Activated CD8-positive, alpha-beta T cell treated with anti-CD3 and anti-CD28 coated beads for 36 hours (primary cell): ENCODE measurements at regions not wholly inside any gene's neighbourhood (a gene's known extent, or its start where the extent isn't known, plus 50 kb on each side); places are given as distances from the start of the nearest gene placed in this dataset.

Experiments
- ATAC-seq: fragments of 200-7000 bp; cut with Tn5 transposase; one replicate; pipeline ENCODE4 v1.10.0; 2021; ENCODE audit warnings: mild to moderate bottlenecking, moderate library complexity
- CTCF ChIA-PET: fragments of 350-600 bp; sonication (Branson Sonifier 250); formaldehyde crosslinking; loops from one replicate; lab custom pipeline; 2021; ENCODE audit warnings: antibody characterized with exemption; lab: Charles Lee
- POLR2A ChIA-PET: fragments of 350-600 bp; sonication (Branson Sonifier 250); formaldehyde crosslinking; loops from one replicate; lab custom pipeline; 2021; ENCODE audit warnings: antibody characterized with exemption; lab: Charles Lee
- DNase-seq: peaks from one replicate; pipeline ENCODE4 v3.0.0-alpha.2; 2020
- H3K27ac Mint-ChIP-seq: one replicate; pipeline ENCODE4 v1.8.0; 2021; ENCODE audit warnings: mild to moderate bottlenecking, mixed read lengths
- H3K27me3 Mint-ChIP-seq: one replicate; pipeline ENCODE4 v1.8.0; 2021; ENCODE audit warnings: mixed read lengths
- H3K36me3 Mint-ChIP-seq: one replicate; pipeline ENCODE4 v1.8.0; 2021; ENCODE audit warnings: low read depth, mixed read lengths
- H3K4me1 Mint-ChIP-seq: one replicate; pipeline ENCODE4 v1.8.0; 2021; ENCODE audit warnings: low read depth, mixed read lengths
- H3K4me3 Mint-ChIP-seq: one replicate; pipeline ENCODE4 v1.8.0; 2021; ENCODE audit warnings: mild to moderate bottlenecking, moderate library complexity, mixed read lengths
- H3K9me3 Mint-ChIP-seq: one replicate; pipeline ENCODE4 v1.8.0; 2021; ENCODE audit warnings: mixed read lengths
- CTCF ChIP-seq: fragments of 200-600 bp; IDR thresholded peaks from one replicate; pipeline ENCODE4 v1.8.0; 2022; ENCODE audit warnings: antibody characterized with exemption, mild to moderate bottlenecking
- intact Hi-C: fragments of 100-400 bp; cut with micrococcal nuclease; formaldehyde crosslinking; loops from one replicate; pipeline ENCODE4 v1.10.0; 2022

GRCh38 chr4:147078875-147079658 lies 133.4 kb upstream of the TTC29 start:
- Mint-ChIP-seq H3K4me3 (no peak overlapping the region), H3K4me1 (no peaks in the 10 kb centered on the region), H3K27me3 (peaks cover 9% of the 10 kb centered on the region), H3K36me3 (no peaks in the 10 kb centered on the region), H3K27ac (no peak overlapping the region), H3K9me3 (no peaks in the 10 kb centered on the region)
- no peak for TF ChIP-seq CTCF
- DNase-seq (no peak), ATAC-seq (no peak)
- ChIA-PET POLR2A (no interaction called here), CTCF (no interaction called here)
- intact Hi-C loops: no loop called here

GRCh38 chr4:147084861-147085260 lies 139.2 kb upstream of the TTC29 start:
- POLR2A ChIA-PET: no interaction called here
- intact Hi-C loops: no loop called here
- ATAC-seq: no peak
- no peak for DNase-seq
- H3K27me3 Mint-ChIP-seq: peaks cover 1% of the 10 kb centered on the region
- no peaks in the 10 kb centered on the region for H3K9me3 Mint-ChIP-seq
- H3K36me3 Mint-ChIP-seq: no peaks in the 10 kb centered on the region
- H3K4me1 Mint-ChIP-seq: no peaks in the 10 kb centered on the region
- H3K27ac Mint-ChIP-seq: no peak overlapping the region
- no peak for TF ChIP-seq CTCF
- CTCF ChIA-PET: interaction anchor here (1.4 kb wide), 1 partner anchor 12 kb away, joined by 5 read pairs; no protein-coding TSS in a partner anchor
- no peak overlapping the region for H3K4me3 Mint-ChIP-seq

- ChIA-PET CTCF (interaction anchor here (1.4 kb wide), 1 partner anchor 11 kb away, joined by 5 read pairs; no protein-coding TSS in a partner anchor), POLR2A (no interaction called here)
- no peak overlapping the region for H3K4me3 Mint-ChIP-seq
- intact Hi-C loops: no loop called here
- H3K36me3 Mint-ChIP-seq: no peaks in the 10 kb centered on the region
- no peak overlapping the region for H3K27ac Mint-ChIP-seq
- no peaks in the 10 kb centered on the region for H3K9me3 Mint-ChIP-seq
- DNase-seq (no peak), ATAC-seq (no peak)
- no peak for TF ChIP-seq CTCF
- H3K27me3 Mint-ChIP-seq: peaks cover 1% of the 10 kb centered on the region
- no peaks in the 10 kb centered on the region for H3K4me1 Mint-ChIP-seq
Measured at GRCh38 chr4:147085781-147086180, 140.1 kb upstream of the TTC29 start.

- Mint-ChIP-seq H3K27ac (no peak overlapping the region), H3K4me3 (no peak overlapping the region), H3K27me3 (peaks cover 2% of the 10 kb centered on the region), H3K4me1 (no peaks in the 10 kb centered on the region), H3K36me3 (no peaks in the 10 kb centered on the region), H3K9me3 (no peaks in the 10 kb centered on the region)
- CTCF ChIA-PET: interaction anchor here (1.6 kb wide), 1 partner anchor 9 kb away, joined by 8 read pairs; no protein-coding TSS in a partner anchor
- POLR2A ChIA-PET: no interaction called here
- intact Hi-C loops: no loop called here
- DNase-seq (no peak), ATAC-seq (no peak)
- no peak for TF ChIP-seq CTCF
Measured at GRCh38 chr4:147088146-147088545, 142.5 kb upstream of the TTC29 start.

GRCh38 chr4:147090486-147090885 lies 144.8 kb upstream of the TTC29 start:
- ATAC-seq (no peak), DNase-seq (no peak)
- H3K9me3 Mint-ChIP-seq: no peaks in the 10 kb centered on the region
- no peak overlapping the region for H3K27ac Mint-ChIP-seq
- H3K4me1 Mint-ChIP-seq: no peaks in the 10 kb centered on the region
- ChIA-PET CTCF (interaction anchor here (1.4 to 2.8 kb wide), 2 partner anchors 21 to 72 kb away, joined by 3 to 12 read pairs; no protein-coding TSS in a partner anchor), POLR2A (no interaction called here)
- no peak for TF ChIP-seq CTCF
- H3K27me3 Mint-ChIP-seq: peaks cover 4% of the 10 kb centered on the region
- intact Hi-C loops: no loop called here
- no peaks in the 10 kb centered on the region for H3K36me3 Mint-ChIP-seq
- no peak overlapping the region for H3K4me3 Mint-ChIP-seq
